LNCaP clone FGC (cell line): ENCODE measurements at regions not wholly inside any gene's neighbourhood (a gene's known extent, or its start where the extent isn't known, plus 50 kb on each side); places are given as distances from the start of the nearest gene placed in this dataset.
A peak's percentile ranks its signal among the peaks of the same experiment; 100 is the strongest.

ENCODE experiments used
- DNase-seq: peaks from one replicate; pipeline ENCODE4 v3.0.0-alpha.2; 2011; ENCODE audit warnings: low read depth
- H3K4me3 ChIP-seq: 2 replicates; pipeline ENCODE4 v1.5.1; 2011; ENCODE audit warnings: mild to moderate bottlenecking, low read depth, low read length, control low read depth
- TF ChIP-seq, protein P1 (sequence below): IDR thresholded peaks from 2 replicates; pipeline ENCODE4 v1.5.1; 2012; ENCODE audit warnings: mild to moderate bottlenecking; ENCODE audit not compliant: control insufficient read depth, insufficient read depth; ENCODE audit errors: extremely low read depth

DNA sequence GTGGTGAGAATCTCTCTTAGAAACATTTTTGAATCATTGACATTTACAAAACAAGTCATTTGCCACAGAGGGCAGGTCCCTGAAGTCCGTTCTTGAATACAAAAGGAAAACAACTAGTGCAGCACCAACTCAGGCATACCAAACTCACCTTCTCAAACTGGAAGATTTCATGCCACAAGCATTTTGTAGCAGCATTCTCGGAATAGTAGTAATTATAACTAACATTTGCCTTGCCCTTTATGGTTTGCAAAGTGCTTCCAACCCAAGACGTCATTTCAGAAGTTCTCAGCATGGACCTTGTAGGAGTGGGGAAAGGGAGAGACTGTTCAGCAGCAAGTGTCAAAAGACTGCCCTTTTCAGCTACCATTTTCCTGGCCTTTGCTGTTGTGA is 344.6 kb downstream of the RFC3 start:
- no peak for DNase-seq
- H3K4me3 ChIP-seq: no peak overlapping the region
- TF ChIP-seq, protein P1, sequence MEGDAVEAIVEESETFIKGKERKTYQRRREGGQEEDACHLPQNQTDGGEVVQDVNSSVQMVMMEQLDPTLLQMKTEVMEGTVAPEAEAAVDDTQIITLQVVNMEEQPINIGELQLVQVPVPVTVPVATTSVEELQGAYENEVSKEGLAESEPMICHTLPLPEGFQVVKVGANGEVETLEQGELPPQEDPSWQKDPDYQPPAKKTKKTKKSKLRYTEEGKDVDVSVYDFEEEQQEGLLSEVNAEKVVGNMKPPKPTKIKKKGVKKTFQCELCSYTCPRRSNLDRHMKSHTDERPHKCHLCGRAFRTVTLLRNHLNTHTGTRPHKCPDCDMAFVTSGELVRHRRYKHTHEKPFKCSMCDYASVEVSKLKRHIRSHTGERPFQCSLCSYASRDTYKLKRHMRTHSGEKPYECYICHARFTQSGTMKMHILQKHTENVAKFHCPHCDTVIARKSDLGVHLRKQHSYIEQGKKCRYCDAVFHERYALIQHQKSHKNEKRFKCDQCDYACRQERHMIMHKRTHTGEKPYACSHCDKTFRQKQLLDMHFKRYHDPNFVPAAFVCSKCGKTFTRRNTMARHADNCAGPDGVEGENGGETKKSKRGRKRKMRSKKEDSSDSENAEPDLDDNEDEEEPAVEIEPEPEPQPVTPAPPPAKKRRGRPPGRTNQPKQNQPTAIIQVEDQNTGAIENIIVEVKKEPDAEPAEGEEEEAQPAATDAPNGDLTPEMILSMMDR: no peak

GRCh38 chr13:34164582-34164981 is 346.6 kb downstream of the RFC3 start:
- no peak for DNase-seq
- H3K4me3 ChIP-seq: no peak overlapping the region
- TF ChIP-seq, protein P1: no peak

DNA sequence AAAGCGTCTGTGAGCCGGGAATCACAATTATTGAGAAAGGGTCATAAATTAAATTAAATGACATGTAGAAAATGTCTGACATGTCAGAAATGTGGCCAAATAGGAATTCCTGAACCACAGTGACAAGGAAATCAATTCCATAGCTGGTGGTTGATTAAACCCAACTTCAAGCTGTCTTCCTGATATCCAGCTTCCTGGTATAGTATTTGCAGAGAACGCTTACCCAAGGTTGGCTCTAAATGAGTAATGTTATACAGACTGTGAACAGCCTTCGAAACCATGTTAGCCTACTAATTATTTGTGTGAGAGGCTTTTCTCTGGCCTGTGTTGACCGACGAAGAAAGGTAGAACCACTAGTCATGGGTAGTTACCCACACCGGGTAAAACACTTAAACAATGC is 347.2 kb downstream of the RFC3 start:
- TF ChIP-seq, protein P1: no peak
- no peak for DNase-seq
- no peak overlapping the region for H3K4me3 ChIP-seq

GRCh38 chr13:34166406-34166805 is 348.5 kb downstream of the RFC3 start:
- TF ChIP-seq, protein P1: no peak
- no peak for DNase-seq
- no peak overlapping the region for H3K4me3 ChIP-seq

DNA sequence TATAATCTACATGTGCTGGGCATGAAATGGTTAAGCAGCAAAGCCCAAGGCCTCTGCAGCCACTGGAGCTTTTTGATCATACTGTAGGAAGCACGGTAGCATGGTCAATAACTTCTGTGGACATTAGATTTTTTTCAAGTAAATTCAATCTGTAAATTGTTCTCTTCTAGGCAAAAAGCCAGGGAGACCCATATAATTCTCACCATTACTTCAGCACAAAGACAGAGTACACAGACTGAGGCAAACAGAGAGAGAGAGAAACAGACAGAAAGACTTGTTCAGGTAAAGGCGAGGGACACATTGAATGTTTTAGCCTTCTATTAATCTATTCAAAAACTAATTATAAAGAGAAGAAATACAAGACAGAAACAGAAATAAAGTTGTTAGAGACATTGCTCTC is 349.4 kb downstream of the RFC3 start:
- TF ChIP-seq, protein P1: no peak
- no peak overlapping the region for H3K4me3 ChIP-seq
- DNase-seq: peak; percentile 36

- no peak for DNase-seq
Measured at GRCh38 chr13:34172048-34172447, 354.1 kb downstream of the RFC3 start.

DNA sequence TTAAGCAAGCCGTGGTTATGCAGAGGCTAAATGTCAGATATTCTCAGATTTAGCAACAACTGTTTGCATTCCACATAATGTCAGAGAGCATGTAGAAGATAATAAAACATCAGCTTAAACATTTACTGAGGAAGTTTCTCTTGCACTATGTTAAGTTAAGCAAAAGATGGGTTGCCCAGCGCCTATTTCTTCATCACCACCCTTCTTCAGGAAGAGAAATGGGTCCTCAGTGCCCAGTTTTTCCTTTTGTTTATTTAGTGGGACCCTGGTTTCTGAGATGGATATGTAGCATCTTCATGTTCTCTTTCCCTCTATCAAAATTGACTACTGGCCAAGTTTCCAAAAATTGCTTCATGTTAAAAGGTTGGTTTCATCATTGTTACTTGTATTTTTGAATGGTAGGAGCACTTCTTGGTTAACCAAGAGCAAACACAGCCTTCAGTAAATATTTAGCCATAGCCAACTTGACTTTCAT is 356.8 kb downstream of the RFC3 start:
- no peak overlapping the region for H3K4me3 ChIP-seq
- DNase-seq: no peak
- TF ChIP-seq, protein P1: no peak

More at GRCh38 chr13:34172048-34172447, 354.1 kb downstream of the RFC3 start:
- H3K4me3 ChIP-seq: no peak overlapping the region
- TF ChIP-seq, protein P1: no peak
